Hepatocyte (in vitro differentiated cells): ENCODE measurements at regions not wholly inside any gene's neighbourhood (a gene's known extent, or its start where the extent isn't known, plus 50 kb on each side); places are given as distances from the start of the nearest gene placed in this dataset. TPM values are rescaled to one million over a fixed set of nuclear protein-coding genes. Genes with fewer than 3 reads are reported as not detected.

Experiments used
- DNase-seq: peaks from one replicate; pipeline ENCODE4 v3.0.0-alpha.2; 2016; ENCODE audit warnings: low spot score
- H2AFZ ChIP-seq: fragments of 200-600 bp; sonication (generic); 2 replicates; pipeline ENCODE4 v1.6.0; 2016; ENCODE audit warnings: antibody characterized with exemption, mild to moderate bottlenecking
- H3K27ac ChIP-seq: fragments of 200-600 bp; sonication (generic); 2 replicates; pipeline ENCODE4 v1.5.1; 2016; ENCODE audit warnings: mild to moderate bottlenecking
- H3K27me3 ChIP-seq: fragments of 200-600 bp; sonication (generic); 2 replicates; pipeline ENCODE4 v1.6.1; 2016
- H3K36me3 ChIP-seq: fragments of 200-600 bp; sonication (generic); replicated peaks from 2 replicates; pipeline ENCODE4 v1.5.1; 2016; ENCODE audit warnings: low read depth; ENCODE audit not compliant: insufficient read depth
- H3K4me1 ChIP-seq: fragments of 200-600 bp; sonication (generic); 2 replicates; pipeline ENCODE4 v1.5.1; 2016; ENCODE audit warnings: mild to moderate bottlenecking, moderate library complexity; ENCODE audit not compliant: insufficient read depth
- H3K4me2 ChIP-seq: fragments of 200-600 bp; sonication (generic); 2 replicates; pipeline ENCODE4 v1.6.0; 2016
- H3K4me3 ChIP-seq: fragments of 200-600 bp; sonication (generic); 2 replicates; pipeline ENCODE4 v1.5.1; 2016; ENCODE audit warnings: mild to moderate bottlenecking
- H3K79me2 ChIP-seq: fragments of 200-600 bp; sonication (generic); 2 replicates; pipeline ENCODE4 v1.6.0; 2017; ENCODE audit warnings: mild to moderate bottlenecking
- H3K9me2 ChIP-seq: fragments of 200-600 bp; sonication (generic); replicated peaks from 2 replicates; pipeline ENCODE4 v1.6.0; 2017; ENCODE audit warnings: mild to moderate bottlenecking; ENCODE audit not compliant: insufficient read depth
- H3K9me3 ChIP-seq: fragments of 200-600 bp; sonication (generic); 2 replicates; pipeline ENCODE4 v1.5.1; 2016; ENCODE audit warnings: low read depth, mild to moderate bottlenecking
- H4K20me1 ChIP-seq: fragments of 200-600 bp; sonication (generic); 2 replicates; pipeline ENCODE4 v1.6.0; 2016; ENCODE audit warnings: mild to moderate bottlenecking; ENCODE audit not compliant: insufficient read depth, poor library complexity, severe bottlenecking
- CTCF ChIP-seq: fragments of 200-600 bp; sonication (generic); IDR thresholded peaks from 2 replicates; pipeline ENCODE4 v1.5.1; 2016; ENCODE audit warnings: antibody characterized with exemption, mild to moderate bottlenecking; ENCODE audit not compliant: poor library complexity
- EZH2 ChIP-seq: fragments of 200-600 bp; sonication (generic); IDR thresholded peaks from 2 replicates; pipeline ENCODE4 v1.6.1; 2016; ENCODE audit warnings: antibody characterized with exemption, mild to moderate bottlenecking, borderline replicate concordance
- EZH2phosphoT487 ChIP-seq: fragments of 200-600 bp; sonication (generic); IDR thresholded peaks from one replicate; pipeline ENCODE4 v1.6.1; 2018; ENCODE audit warnings: antibody characterized with exemption, mild to moderate bottlenecking, low read depth, moderate library complexity; ENCODE audit not compliant: unreplicated experiment, severe bottlenecking
- WGBS: methylation state at CpG from one replicate; pipeline ENCODE4 v1.1.6; 2016; ENCODE audit warnings: low lambda C conversion rate; ENCODE audit errors: missing lambda C conversion rate; 5-methylcytosine and 5-hydroxymethylcytosine counted together
- small RNA-seq: library from RNA; depleted of rRNA; stranded (forward); fragments of <200 nt; gene quantifications from one replicate; pipeline ENCODE3, GENCODE V24; 2014

DNA sequence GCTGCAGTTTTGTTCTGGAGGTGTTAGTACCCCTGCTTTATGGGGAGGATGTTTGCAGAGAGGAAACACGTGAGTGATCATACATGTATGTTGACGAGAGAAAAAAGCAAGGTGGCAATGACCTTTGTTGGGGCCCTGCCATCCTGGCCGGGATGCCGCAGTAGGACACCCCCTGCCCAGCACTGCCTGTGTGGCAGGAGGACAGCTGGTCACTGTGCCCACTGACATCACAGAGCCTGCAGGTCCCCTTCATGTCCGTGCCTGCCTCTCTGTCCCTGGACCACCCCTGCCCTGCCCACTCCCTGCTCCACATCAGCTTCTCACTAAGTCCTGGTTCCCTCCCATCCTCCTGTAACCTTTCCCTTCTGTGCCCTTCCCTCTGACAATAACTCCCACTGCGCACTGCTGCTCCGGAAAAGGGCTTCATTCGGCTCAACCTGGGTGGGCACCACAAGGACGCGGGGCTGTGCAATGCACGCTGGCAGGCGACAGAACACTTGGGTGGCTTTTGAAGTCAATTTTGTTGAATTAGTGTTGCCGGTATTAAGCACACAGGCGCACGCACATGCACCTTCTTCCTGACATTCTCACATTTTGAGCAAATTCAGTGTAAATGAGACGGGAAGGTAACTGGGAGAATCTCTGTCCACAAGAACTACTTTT is 51.5 kb upstream of the TWIST2 start:
- Histone ChIP-seq H3K27me3 (no peaks in the 10 kb centered on the region), H3K4me3 (no peak overlapping the region), H3K36me3 (no peaks in the 10 kb centered on the region), H4K20me1 (no peaks in the 10 kb centered on the region), H3K4me1 (peaks cover 2% of the 10 kb centered on the region), H3K9me2 (no peaks in the 10 kb centered on the region), H3K4me2 (no peak overlapping the region), H2AFZ (no peak overlapping the region), H3K27ac (no peak overlapping the region), H3K79me2 (no peaks in the 10 kb centered on the region), H3K9me3 (no peaks in the 10 kb centered on the region)
- no peak for DNase-seq
- TF ChIP-seq EZH2phosphoT487 (no peak), EZH2 (no peak), CTCF (no peak)
- WGBS: 79% methylated on average over 16 of the region's 16 CpGs

DNA sequence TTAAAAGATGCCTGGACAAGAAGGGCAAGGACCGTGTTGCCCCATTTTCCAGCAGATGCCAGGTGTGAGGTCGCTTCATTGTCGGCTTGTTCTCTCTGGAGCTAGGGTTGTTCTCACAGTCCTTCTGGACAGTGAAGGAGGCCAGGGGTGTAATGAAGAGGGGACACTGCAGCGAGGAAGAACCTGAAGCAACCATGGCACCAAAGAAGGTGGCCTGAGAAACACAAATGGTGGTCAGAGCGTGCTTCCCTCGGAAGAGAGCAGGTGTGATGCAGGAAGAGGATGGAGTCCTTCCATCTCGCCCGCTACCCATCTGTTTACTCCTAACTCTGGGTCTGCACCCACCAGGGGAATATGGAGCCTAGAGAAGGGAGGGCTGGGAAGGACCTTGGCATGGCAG is 50.3 kb upstream of the TWIST2 start:
- no peak overlapping the region for H2AFZ ChIP-seq
- H3K4me3 ChIP-seq: no peak overlapping the region
- no peaks in the 10 kb centered on the region for H4K20me1 ChIP-seq
- no peak overlapping the region for H3K27ac ChIP-seq
- no peak overlapping the region for H3K4me2 ChIP-seq
- no peaks in the 10 kb centered on the region for H3K9me3 ChIP-seq
- TF ChIP-seq EZH2: no peak
- DNase-seq: no peak
- H3K4me1 ChIP-seq: no peaks in the 10 kb centered on the region
- no peaks in the 10 kb centered on the region for H3K79me2 ChIP-seq
- no peaks in the 10 kb centered on the region for H3K27me3 ChIP-seq
- WGBS: 95% methylated on average over 8 of the region's 8 CpGs
- H3K36me3 ChIP-seq: no peaks in the 10 kb centered on the region
- H3K9me2 ChIP-seq: no peaks in the 10 kb centered on the region

Small RNAs in the stretch of these regions (small RNA-seq; reads per million reads assigned to genes)
- gene AC113618.1: not detected
